OCI-LY1 (cell line): ENCODE measurements at regions not wholly inside any gene's neighbourhood (a gene's known extent, or its start where the extent isn't known, plus 50 kb on each side); places are given as distances from the start of the nearest gene placed in this dataset.

ENCODE experiments used
- EZH2 ChIP-seq: fragments of 200-600 bp; sonication (generic), shearing (Covaris generic); IDR thresholded peaks from 2 replicates; pipeline ENCODE4 v1.8.0; 2017; ENCODE audit warnings: borderline replicate concordance, mixed run types, mild to moderate bottlenecking, antibody characterized with exemption, low read length, moderate library complexity, mixed read lengths
- TF ChIP-seq, protein P1 (sequence below): fragments of 200-600 bp; sonication (generic), shearing (Covaris generic); IDR thresholded peaks from 2 replicates; pipeline ENCODE4 v1.5.1; 2017; ENCODE audit warnings: mild to moderate bottlenecking, antibody characterized with exemption, low read length, moderate library complexity, mixed read lengths

GRCh38 chr3:162512488-162512887, 1015.9 kb downstream of the OTOL1 start:
- TF ChIP-seq, protein P1, sequence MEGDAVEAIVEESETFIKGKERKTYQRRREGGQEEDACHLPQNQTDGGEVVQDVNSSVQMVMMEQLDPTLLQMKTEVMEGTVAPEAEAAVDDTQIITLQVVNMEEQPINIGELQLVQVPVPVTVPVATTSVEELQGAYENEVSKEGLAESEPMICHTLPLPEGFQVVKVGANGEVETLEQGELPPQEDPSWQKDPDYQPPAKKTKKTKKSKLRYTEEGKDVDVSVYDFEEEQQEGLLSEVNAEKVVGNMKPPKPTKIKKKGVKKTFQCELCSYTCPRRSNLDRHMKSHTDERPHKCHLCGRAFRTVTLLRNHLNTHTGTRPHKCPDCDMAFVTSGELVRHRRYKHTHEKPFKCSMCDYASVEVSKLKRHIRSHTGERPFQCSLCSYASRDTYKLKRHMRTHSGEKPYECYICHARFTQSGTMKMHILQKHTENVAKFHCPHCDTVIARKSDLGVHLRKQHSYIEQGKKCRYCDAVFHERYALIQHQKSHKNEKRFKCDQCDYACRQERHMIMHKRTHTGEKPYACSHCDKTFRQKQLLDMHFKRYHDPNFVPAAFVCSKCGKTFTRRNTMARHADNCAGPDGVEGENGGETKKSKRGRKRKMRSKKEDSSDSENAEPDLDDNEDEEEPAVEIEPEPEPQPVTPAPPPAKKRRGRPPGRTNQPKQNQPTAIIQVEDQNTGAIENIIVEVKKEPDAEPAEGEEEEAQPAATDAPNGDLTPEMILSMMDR, result no peak
- no peak for TF ChIP-seq EZH2
